ENCODE measurements at regions not wholly inside any gene's neighbourhood (a gene's known extent, or its start where the extent isn't known, plus 50 kb on each side); places are given as distances from the start of the nearest gene placed in this dataset.

DNA sequence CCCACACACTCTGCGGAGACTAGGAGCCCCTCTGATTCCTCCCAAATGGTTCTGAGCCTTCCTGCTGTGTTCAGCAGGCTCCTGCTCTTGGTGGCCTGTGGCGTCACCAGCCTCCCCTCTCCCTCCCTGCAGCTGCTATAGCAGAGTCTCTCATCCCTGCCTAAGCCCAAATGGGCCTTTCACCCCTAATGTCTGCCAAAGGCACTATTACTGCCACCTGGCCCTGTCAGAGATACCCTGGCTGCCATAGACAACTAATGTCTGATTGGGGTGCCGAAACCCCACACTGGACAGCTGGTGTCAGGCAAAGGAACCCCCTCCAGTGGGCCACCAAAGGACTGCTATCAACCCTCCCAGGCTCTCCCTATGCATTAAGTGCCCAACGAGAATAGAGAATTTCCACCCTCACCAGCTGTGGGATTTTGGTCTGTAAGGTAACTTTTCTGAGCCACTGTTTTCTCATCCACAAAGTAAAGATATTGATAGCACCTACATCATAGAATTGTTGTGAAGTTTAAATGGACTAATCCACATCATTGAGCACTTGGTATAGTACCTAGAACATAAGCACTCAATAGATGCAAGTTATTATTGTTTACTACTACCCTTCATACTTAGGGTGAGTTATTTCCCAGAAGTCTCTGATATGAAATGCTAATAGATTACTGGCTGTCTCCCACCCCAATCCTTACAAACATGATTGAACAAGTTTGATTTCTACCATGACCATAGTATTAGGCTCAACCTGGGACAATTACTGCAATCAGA, 421.3 kb downstream of the MID1IP1 start:
- H3K9ac ChIP-seq (ENCODE audit: low read length), result no peak overlapping the region
- no peak overlapping the region for H3K4ac ChIP-seq (ENCODE audit: low read depth, low read length)
- H3K56ac ChIP-seq (ENCODE audit: low read length), result no peak overlapping the region
- no peak overlapping the region for H3K18ac ChIP-seq (ENCODE audit: low read length)
- H4K5ac ChIP-seq (ENCODE audit: low read length), result no peak overlapping the region
- H3K27ac ChIP-seq (ENCODE audit: low read depth, low read length), result no peak overlapping the region
- H3K36me3 ChIP-seq (ENCODE audit: control insufficient read depth, insufficient read depth, low read length), result no peaks in the 10 kb centered on the region
- H3K4me3 ChIP-seq (ENCODE audit: low read length), result no peak overlapping the region
- no peaks in the 10 kb centered on the region for H3K27me3 ChIP-seq (ENCODE audit: insufficient read depth, low read length, poor library complexity)
- H2BK5ac ChIP-seq (ENCODE audit: low read length), result no peak overlapping the region
- no peak overlapping the region for H3K4me2 ChIP-seq (ENCODE audit: low read length)
- H2AK5ac ChIP-seq (ENCODE audit: low read length), result no peak overlapping the region
- H4K8ac ChIP-seq (ENCODE audit: low read depth, low read length), result no peak overlapping the region
- no CpG with 5 or more reads among the region's 4 CpGs for WGBS (ENCODE audit: extremely low coverage, insufficient coverage, low lambda C conversion rate)
- H2BK15ac ChIP-seq (replicated peaks; ENCODE audit: low read depth), result no peak overlapping the region
- no peaks in the 10 kb centered on the region for H3K4me1 ChIP-seq (ENCODE audit: control insufficient read depth, low read depth, low read length)
- no peaks in the 10 kb centered on the region for H3K79me1 ChIP-seq (ENCODE audit: low read length)
- H3K79me2 ChIP-seq (ENCODE audit: control insufficient read depth, insufficient read depth, low read length), result no peaks in the 10 kb centered on the region
- peak; percentile 29 for DNase-seq
- H3K23ac ChIP-seq (ENCODE audit: low read length), result no peak overlapping the region
- no peak overlapping the region for H2BK120ac ChIP-seq (ENCODE audit: low read depth, low read length)

DNA sequence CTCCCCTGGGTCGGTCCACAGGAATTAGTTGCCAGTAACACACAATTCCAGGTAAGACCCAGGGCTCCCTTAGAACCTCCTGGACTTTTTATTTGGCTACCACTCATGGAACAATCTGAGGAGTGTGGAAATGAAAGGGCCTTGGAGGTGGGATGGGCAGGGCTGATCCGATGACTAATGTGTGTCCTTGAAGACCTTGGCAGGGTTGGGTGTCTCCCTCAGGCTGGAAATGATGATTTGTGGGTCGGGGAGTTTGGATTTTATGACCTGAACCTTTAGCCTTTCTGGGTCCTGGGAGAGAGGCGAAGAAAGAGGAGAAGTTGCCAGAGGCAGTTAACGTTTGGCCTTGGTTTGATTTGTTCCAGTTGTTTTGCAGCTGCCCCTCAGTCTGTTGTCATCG, 425.0 kb downstream of the MID1IP1 start:
- Histone ChIP-seq H3K4me2 (ENCODE audit: low read length) (no peak overlapping the region), H2BK120ac (ENCODE audit: low read depth, low read length) (no peak overlapping the region), H3K79me1 (ENCODE audit: low read length) (no peaks in the 10 kb centered on the region), H3K23ac (ENCODE audit: low read length) (no peak overlapping the region), H3K27me3 (ENCODE audit: insufficient read depth, low read length, poor library complexity) (no peaks in the 10 kb centered on the region), H4K8ac (ENCODE audit: low read depth, low read length) (no peak overlapping the region), H3K9ac (ENCODE audit: low read length) (no peak overlapping the region), H3K4me1 (ENCODE audit: control insufficient read depth, low read depth, low read length) (no peaks in the 10 kb centered on the region), H3K56ac (ENCODE audit: low read length) (no peak overlapping the region), H2BK15ac (replicated peaks; ENCODE audit: low read depth) (no peak overlapping the region), H2AK5ac (ENCODE audit: low read length) (no peak overlapping the region), H3K36me3 (ENCODE audit: control insufficient read depth, insufficient read depth, low read length) (no peaks in the 10 kb centered on the region), H4K5ac (ENCODE audit: low read length) (no peak overlapping the region), H2BK5ac (ENCODE audit: low read length) (no peak overlapping the region), H3K79me2 (ENCODE audit: control insufficient read depth, insufficient read depth, low read length) (no peaks in the 10 kb centered on the region), H3K27ac (ENCODE audit: low read depth, low read length) (no peak overlapping the region), H3K18ac (ENCODE audit: low read length) (no peak overlapping the region), H3K4ac (ENCODE audit: low read depth, low read length) (no peak overlapping the region), H3K4me3 (ENCODE audit: low read length) (no peak overlapping the region)
- DNase-seq, result no peak
- WGBS (ENCODE audit: extremely low coverage, insufficient coverage, low lambda C conversion rate), result no CpG with 5 or more reads among the region's 6 CpGs

DNA sequence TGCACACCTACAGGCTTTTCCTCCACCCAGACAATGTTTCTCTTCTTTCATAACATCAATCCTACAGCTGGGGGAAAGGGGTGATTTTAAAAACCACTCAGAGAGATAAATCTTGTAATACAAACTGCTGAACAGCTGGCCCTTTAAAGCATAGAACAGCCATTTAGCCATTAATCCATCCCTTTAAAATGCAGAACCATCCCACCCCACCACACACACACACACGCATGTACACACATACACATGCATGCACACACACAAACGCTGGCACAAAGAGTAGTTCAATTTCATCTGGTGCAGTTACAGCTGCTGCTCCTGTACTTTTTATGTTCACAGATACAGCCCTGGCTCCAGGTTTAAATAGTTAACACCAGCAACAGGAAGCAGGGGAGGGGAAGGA, 426.1 kb downstream of the MID1IP1 start:
- H3K79me1 ChIP-seq (ENCODE audit: low read length), result no peaks in the 10 kb centered on the region
- H4K5ac ChIP-seq (ENCODE audit: low read length), result no peak overlapping the region
- H3K27me3 ChIP-seq (ENCODE audit: insufficient read depth, low read length, poor library complexity), result no peaks in the 10 kb centered on the region
- no peak overlapping the region for H3K4me3 ChIP-seq (ENCODE audit: low read length)
- H2BK120ac ChIP-seq (ENCODE audit: low read depth, low read length), result no peak overlapping the region
- H3K56ac ChIP-seq (ENCODE audit: low read length), result no peak overlapping the region
- H2AK5ac ChIP-seq (ENCODE audit: low read length), result no peak overlapping the region
- H3K36me3 ChIP-seq (ENCODE audit: control insufficient read depth, insufficient read depth, low read length), result no peaks in the 10 kb centered on the region
- H3K9ac ChIP-seq (ENCODE audit: low read length), result no peak overlapping the region
- no peak overlapping the region for H4K8ac ChIP-seq (ENCODE audit: low read depth, low read length)
- H3K23ac ChIP-seq (ENCODE audit: low read length), result no peak overlapping the region
- H3K27ac ChIP-seq (ENCODE audit: low read depth, low read length), result no peak overlapping the region
- no peak overlapping the region for H3K4me2 ChIP-seq (ENCODE audit: low read length)
- no peaks in the 10 kb centered on the region for H3K4me1 ChIP-seq (ENCODE audit: control insufficient read depth, low read depth, low read length)
- no peak overlapping the region for H2BK5ac ChIP-seq (ENCODE audit: low read length)
- WGBS (ENCODE audit: extremely low coverage, insufficient coverage, low lambda C conversion rate), result no CpG with 5 or more reads among the region's 2 CpGs
- no peak for DNase-seq
- H3K4ac ChIP-seq (ENCODE audit: low read depth, low read length), result no peak overlapping the region
- no peak overlapping the region for H2BK15ac ChIP-seq (replicated peaks; ENCODE audit: low read depth)
- H3K79me2 ChIP-seq (ENCODE audit: control insufficient read depth, insufficient read depth, low read length), result no peaks in the 10 kb centered on the region
- no peak overlapping the region for H3K18ac ChIP-seq (ENCODE audit: low read length)

DNA sequence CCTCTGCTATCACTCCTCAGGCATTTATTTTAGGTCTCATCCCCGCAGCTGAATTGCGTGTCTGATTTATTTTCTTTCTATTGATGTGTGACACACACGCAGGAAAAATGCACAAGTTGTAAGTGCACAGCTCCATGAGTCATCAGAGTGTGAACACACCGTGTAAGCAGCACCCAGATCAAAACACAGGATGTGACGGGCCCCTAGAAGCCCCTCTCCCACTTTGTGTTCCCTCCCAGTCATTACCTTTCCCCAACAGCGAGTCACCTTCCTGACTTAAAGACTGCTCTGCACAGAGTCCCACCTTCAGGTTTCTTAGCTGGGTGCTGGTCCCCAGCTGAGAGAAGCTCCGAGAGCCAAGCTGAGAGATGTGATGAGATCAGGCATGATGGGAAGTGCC, 436.7 kb downstream of the MID1IP1 start:
- Histone ChIP-seq H3K23ac (ENCODE audit: low read length) (no peak overlapping the region), H2BK5ac (ENCODE audit: low read length) (no peak overlapping the region), H3K4me3 (ENCODE audit: low read length) (no peak overlapping the region), H3K79me1 (ENCODE audit: low read length) (no peaks in the 10 kb centered on the region), H3K18ac (ENCODE audit: low read length) (no peak overlapping the region), H3K79me2 (ENCODE audit: control insufficient read depth, insufficient read depth, low read length) (no peaks in the 10 kb centered on the region), H3K56ac (ENCODE audit: low read length) (no peak overlapping the region), H3K4me1 (ENCODE audit: control insufficient read depth, low read depth, low read length) (no peaks in the 10 kb centered on the region), H4K8ac (ENCODE audit: low read depth, low read length) (no peak overlapping the region), H4K5ac (ENCODE audit: low read length) (no peak overlapping the region), H2AK5ac (ENCODE audit: low read length) (no peak overlapping the region), H3K4me2 (ENCODE audit: low read length) (no peak overlapping the region), H3K4ac (ENCODE audit: low read depth, low read length) (no peak overlapping the region), H3K9ac (ENCODE audit: low read length) (no peak overlapping the region), H3K36me3 (ENCODE audit: control insufficient read depth, insufficient read depth, low read length) (no peaks in the 10 kb centered on the region), H3K27me3 (ENCODE audit: insufficient read depth, low read length, poor library complexity) (no peaks in the 10 kb centered on the region), H2BK15ac (replicated peaks; ENCODE audit: low read depth) (no peak overlapping the region), H3K27ac (ENCODE audit: low read depth, low read length) (no peak overlapping the region), H2BK120ac (ENCODE audit: low read depth, low read length) (no peak overlapping the region)
- WGBS (ENCODE audit: extremely low coverage, insufficient coverage, low lambda C conversion rate), result no CpG with 5 or more reads among the region's 7 CpGs
- DNase-seq, result no peak

DNA sequence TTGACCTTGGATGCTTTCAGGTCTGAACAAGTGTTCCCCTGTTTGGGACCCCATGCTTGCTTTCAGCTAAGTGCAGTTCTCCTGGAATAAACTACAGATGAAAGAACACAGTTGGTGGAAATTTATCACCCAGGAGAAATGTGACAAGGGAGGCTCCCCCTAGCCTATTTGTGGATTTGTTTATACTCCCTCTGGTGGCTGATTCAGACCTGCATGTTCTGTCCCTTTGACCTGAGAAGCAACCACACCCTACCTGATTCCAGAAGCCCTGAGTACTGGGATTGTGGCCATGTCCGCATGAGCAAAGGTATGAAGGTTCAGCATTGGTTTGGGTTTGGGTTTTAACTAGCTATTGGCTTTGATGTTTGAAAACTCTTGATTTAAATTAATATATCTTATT, 440.9 kb downstream of the MID1IP1 start:
- Histone ChIP-seq H3K23ac (ENCODE audit: low read length) (no peak overlapping the region), H3K36me3 (ENCODE audit: control insufficient read depth, insufficient read depth, low read length) (no peaks in the 10 kb centered on the region), H4K5ac (ENCODE audit: low read length) (no peak overlapping the region), H4K8ac (ENCODE audit: low read depth, low read length) (no peak overlapping the region), H3K79me1 (ENCODE audit: low read length) (no peaks in the 10 kb centered on the region), H2AK5ac (ENCODE audit: low read length) (no peak overlapping the region), H3K4me3 (ENCODE audit: low read length) (no peak overlapping the region), H3K4ac (ENCODE audit: low read depth, low read length) (no peak overlapping the region), H2BK5ac (ENCODE audit: low read length) (no peak overlapping the region), H3K4me1 (ENCODE audit: control insufficient read depth, low read depth, low read length) (no peaks in the 10 kb centered on the region), H2BK120ac (ENCODE audit: low read depth, low read length) (no peak overlapping the region), H3K27me3 (ENCODE audit: insufficient read depth, low read length, poor library complexity) (no peaks in the 10 kb centered on the region), H2BK15ac (replicated peaks; ENCODE audit: low read depth) (no peak overlapping the region), H3K56ac (ENCODE audit: low read length) (no peak overlapping the region), H3K27ac (ENCODE audit: low read depth, low read length) (no peak overlapping the region), H3K18ac (ENCODE audit: low read length) (no peak overlapping the region), H3K9ac (ENCODE audit: low read length) (no peak overlapping the region), H3K79me2 (ENCODE audit: control insufficient read depth, insufficient read depth, low read length) (no peaks in the 10 kb centered on the region), H3K4me2 (ENCODE audit: low read length) (no peak overlapping the region)
- DNase-seq, result peak; percentile 64
- WGBS (ENCODE audit: extremely low coverage, insufficient coverage, low lambda C conversion rate), result no CpG with 5 or more reads among the region's 1 CpG

DNA sequence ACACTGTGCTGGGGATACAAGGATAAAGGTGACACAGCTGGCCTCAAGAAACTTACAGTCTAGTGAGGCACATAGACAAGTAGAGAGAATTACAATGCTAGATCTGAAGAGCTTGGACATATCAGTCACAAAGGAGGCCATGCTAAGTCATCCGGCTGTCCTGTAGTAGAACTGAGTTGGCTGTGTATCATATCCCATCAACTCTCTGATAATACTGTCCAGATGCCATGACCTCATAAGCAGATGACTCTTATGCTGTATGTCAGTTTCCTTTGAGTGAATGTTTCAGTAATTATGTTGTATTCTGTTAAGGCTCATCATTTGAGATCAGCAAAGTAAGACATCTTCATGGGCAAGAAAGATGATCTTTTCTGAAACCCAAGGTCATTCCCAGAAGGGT, 442.9 kb downstream of the MID1IP1 start:
- no peak overlapping the region for H2BK5ac ChIP-seq (ENCODE audit: low read length)
- H3K4me2 ChIP-seq (ENCODE audit: low read length), result no peak overlapping the region
- no peak overlapping the region for H4K5ac ChIP-seq (ENCODE audit: low read length)
- H2AK5ac ChIP-seq (ENCODE audit: low read length), result no peak overlapping the region
- no peak overlapping the region for H3K18ac ChIP-seq (ENCODE audit: low read length)
- no peak overlapping the region for H2BK15ac ChIP-seq (replicated peaks; ENCODE audit: low read depth)
- no peaks in the 10 kb centered on the region for H3K79me1 ChIP-seq (ENCODE audit: low read length)
- no peak overlapping the region for H3K27ac ChIP-seq (ENCODE audit: low read depth, low read length)
- H3K56ac ChIP-seq (ENCODE audit: low read length), result no peak overlapping the region
- H4K8ac ChIP-seq (ENCODE audit: low read depth, low read length), result no peak overlapping the region
- H3K36me3 ChIP-seq (ENCODE audit: control insufficient read depth, insufficient read depth, low read length), result no peaks in the 10 kb centered on the region
- H3K9ac ChIP-seq (ENCODE audit: low read length), result no peak overlapping the region
- H3K4me1 ChIP-seq (ENCODE audit: control insufficient read depth, low read depth, low read length), result no peaks in the 10 kb centered on the region
- H3K27me3 ChIP-seq (ENCODE audit: insufficient read depth, low read length, poor library complexity), result no peaks in the 10 kb centered on the region
- no peak overlapping the region for H3K4me3 ChIP-seq (ENCODE audit: low read length)
- DNase-seq, result no peak
- H3K79me2 ChIP-seq (ENCODE audit: control insufficient read depth, insufficient read depth, low read length), result no peaks in the 10 kb centered on the region
- no CpG with 5 or more reads among the region's 1 CpG for WGBS (ENCODE audit: extremely low coverage, insufficient coverage, low lambda C conversion rate)
- no peak overlapping the region for H2BK120ac ChIP-seq (ENCODE audit: low read depth, low read length)
- H3K4ac ChIP-seq (ENCODE audit: low read depth, low read length), result no peak overlapping the region
- no peak overlapping the region for H3K23ac ChIP-seq (ENCODE audit: low read length)
